ENCODE measurements at regions not wholly inside any gene's neighbourhood (a gene's known extent, or its start where the extent isn't known, plus 50 kb on each side); places are given as distances from the start of the nearest gene placed in this dataset.
"Not testable (repeated sequence)": the region's sequence is repeated elsewhere in the genome, so short reads cannot be mapped to it uniquely, and the experiment has no call there.

DNA sequence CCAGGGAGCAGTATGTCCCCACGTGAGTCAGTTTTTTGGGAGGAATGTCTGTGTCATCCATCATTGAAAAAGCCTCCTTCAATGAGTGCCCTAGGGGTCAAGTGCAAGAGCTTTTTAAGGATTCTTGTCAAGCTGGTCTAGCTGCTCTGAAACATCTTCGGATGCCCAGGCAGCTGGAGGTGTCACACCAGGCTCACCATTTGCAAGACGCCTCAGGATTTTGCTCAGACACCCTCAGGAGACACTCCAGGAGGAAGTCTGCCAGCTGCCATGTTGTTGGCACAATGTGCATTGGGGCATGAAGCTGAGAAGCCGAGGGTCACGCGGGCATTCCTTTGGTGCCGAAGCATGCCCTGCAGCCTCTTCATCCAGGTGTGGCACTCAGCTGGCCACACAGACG lies 111.1 kb upstream of the S1PR3 start:
- H2AFZ ChIP-seq (replicated peaks; ENCODE audit: low read length, poor library complexity), result no peak overlapping the region
- no peaks in the 10 kb centered on the region; the same call in 1 of the 2 replicates for H3K9me1 ChIP-seq (ENCODE audit: insufficient read depth, low read length)
- H3K27me3 ChIP-seq (ENCODE audit: control insufficient read depth, insufficient read depth, low read length), result no peaks in the 10 kb centered on the region
- in situ Hi-C loops (cut with MboI; ENCODE audit: low sequenced_read_pairs), result no loop called here
- no peak overlapping the region for H2BK5ac ChIP-seq (ENCODE audit: low read depth, low read length, poor library complexity, severe bottlenecking)
- H4K91ac ChIP-seq (ENCODE audit: insufficient read depth, low read depth, low read length), result no peak overlapping the region
- intact Hi-C loops (cut with micrococcal nuclease), result no loop called here
- H4K8ac ChIP-seq (ENCODE audit: low read depth in 2 of 2, low read length in 2 of 2), result no peak overlapping the region
- no TSS peak for BruUV-seq (replicated peaks)
- H3K36me3 ChIP-seq (ENCODE audit: control insufficient read depth, insufficient read depth, low read length), result no peaks in the 10 kb centered on the region
- no peaks in the 10 kb centered on the region for H4K20me1 ChIP-seq (ENCODE audit: insufficient read depth, low read length)
- H3K9me3 ChIP-seq (ENCODE audit: control insufficient read depth, insufficient read depth, low read length), result no peaks in the 10 kb centered on the region
- H3K18ac ChIP-seq (ENCODE audit: low read depth, low read length), result no peak overlapping the region
- TF ChIP-seq BHLHE40 (IDR thresholded peaks at IDR 0.05; ENCODE audit: low read depth, low read length), result no peak
- no peak for TF ChIP-seq POLR2A (IDR thresholded peaks at IDR 0.05; ENCODE audit: low read depth, low read length)
- TF ChIP-seq, protein P1, sequence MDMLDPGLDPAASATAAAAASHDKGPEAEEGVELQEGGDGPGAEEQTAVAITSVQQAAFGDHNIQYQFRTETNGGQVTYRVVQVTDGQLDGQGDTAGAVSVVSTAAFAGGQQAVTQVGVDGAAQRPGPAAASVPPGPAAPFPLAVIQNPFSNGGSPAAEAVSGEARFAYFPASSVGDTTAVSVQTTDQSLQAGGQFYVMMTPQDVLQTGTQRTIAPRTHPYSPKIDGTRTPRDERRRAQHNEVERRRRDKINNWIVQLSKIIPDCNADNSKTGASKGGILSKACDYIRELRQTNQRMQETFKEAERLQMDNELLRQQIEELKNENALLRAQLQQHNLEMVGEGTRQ (IDR thresholded peaks at IDR 0.05; ENCODE audit: low read depth, low read length), result no peak
- TF ChIP-seq MAZ (IDR thresholded peaks at IDR 0.05; ENCODE audit: borderline replicate concordance, low read depth, low read length), result no peak
- TF ChIP-seq MAFK (IDR thresholded peaks at IDR 0.05; ENCODE audit: low read depth, low read length), result no peak
- TF ChIP-seq RAD21 (IDR thresholded peaks at IDR 0.05; ENCODE audit: low read length), result no peak
- TF ChIP-seq FOS (IDR thresholded peaks at IDR 0.05; ENCODE audit: low read depth, low read length), result no peak
- TF ChIP-seq SMC3 (IDR thresholded peaks at IDR 0.05; ENCODE audit: low read depth, low read length), result no peak
- POLR2A ChIA-PET (ENCODE audit: unreplicated experiment), result no interaction called here
- H3K4me3 ChIP-seq (ENCODE audit: insufficient read depth, low read depth, low read length), result no peak overlapping the region
- H3K23ac ChIP-seq (ENCODE audit: low read depth, low read length), result no peak overlapping the region
- WGBS, 2 experiments (ENCODE audit: extremely low coverage in 2 of 2, insufficient read length in 1 of 2), result 73% methylated on average over 7 of the region's 8 CpGs; no CpG with 5 or more reads in 1 of the 2 experiments
- no peak overlapping the region for H2BK20ac ChIP-seq (ENCODE audit: low read depth, low read length)
- dilution Hi-C loops (cut with HindIII; ENCODE audit: low sequenced_read_pairs, unreplicated experiment), result no loop called here
- no peak overlapping the region for H3K14ac ChIP-seq (replicated peaks; ENCODE audit: low read depth, low read length)
- no peak overlapping the region for H2BK15ac ChIP-seq (ENCODE audit: low read depth, low read length)
- no peak overlapping the region for H3K4ac ChIP-seq (ENCODE audit: low read depth, low read length)
- H4K5ac ChIP-seq (ENCODE audit: low read depth, low read length), result no peak overlapping the region
- no peaks in the 10 kb centered on the region for H3K4me1 ChIP-seq (ENCODE audit: control insufficient read depth, insufficient read depth, low read length)
- H3K56ac ChIP-seq (ENCODE audit: extremely low read depth, insufficient read depth, low read length), result no peak overlapping the region
- DNase-seq (no peak), ATAC-seq (ENCODE audit: low read depth) (no peak)
- no peaks in the 10 kb centered on the region for H3K79me1 ChIP-seq (ENCODE audit: low read depth in 1 of 2, low read length in 2 of 2)
- H2AK9ac ChIP-seq (replicated peaks; ENCODE audit: low read depth, low read length, poor library complexity), result no peak overlapping the region
- H2BK120ac ChIP-seq (ENCODE audit: low read depth, low read length), result no peak overlapping the region
- H2AK5ac ChIP-seq (ENCODE audit: low read depth, low read length), result no peak overlapping the region; the same call in 1 of the 2 replicates
- CTCF ChIA-PET, result no interaction called here
- H3K27ac ChIP-seq (ENCODE audit: insufficient read depth, low read length), result no peak overlapping the region
- H3K9ac ChIP-seq (ENCODE audit: low read depth, low read length), result no peak overlapping the region
- H3K4me2 ChIP-seq (ENCODE audit: low read depth, low read length), result no peak overlapping the region

DNA sequence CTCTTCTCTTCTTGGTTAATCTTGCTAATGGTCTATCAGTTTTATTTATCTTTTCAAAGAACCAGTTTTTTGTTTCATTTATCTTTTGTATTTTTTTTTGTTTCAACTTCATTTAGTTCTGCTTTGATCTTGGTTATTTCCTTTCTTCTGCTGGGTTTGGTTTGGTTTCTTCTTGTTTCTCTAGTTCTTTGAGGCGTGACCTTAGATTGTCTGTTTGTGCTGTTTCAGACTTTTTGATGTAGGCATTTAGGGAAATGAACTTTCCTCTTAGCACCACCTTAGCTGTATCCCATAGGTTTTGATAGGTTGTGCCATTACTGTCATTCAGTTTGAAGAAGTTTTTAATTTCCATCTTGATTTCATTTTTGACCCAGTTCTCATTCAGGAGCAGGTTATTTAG lies 107.0 kb upstream of the S1PR3 start:
- H3K9ac ChIP-seq (ENCODE audit: low read depth, low read length); ATAC-seq (ENCODE audit: low read depth); H2BK20ac ChIP-seq (ENCODE audit: low read depth, low read length); H3K9me3 ChIP-seq (ENCODE audit: control insufficient read depth, insufficient read depth, low read length); H3K4me3 ChIP-seq (ENCODE audit: insufficient read depth, low read depth, low read length); dilution Hi-C loops (cut with HindIII; ENCODE audit: low sequenced_read_pairs, unreplicated experiment); H2AK5ac ChIP-seq (ENCODE audit: low read depth, low read length); BruUV-seq (replicated peaks); DNase-seq; intact Hi-C loops (cut with micrococcal nuclease); H3K9me1 ChIP-seq (ENCODE audit: insufficient read depth, low read length); H4K20me1 ChIP-seq (ENCODE audit: insufficient read depth, low read length); POLR2A ChIA-PET (ENCODE audit: unreplicated experiment); in situ Hi-C loops (cut with MboI; ENCODE audit: low sequenced_read_pairs); H3K36me3 ChIP-seq (ENCODE audit: control insufficient read depth, insufficient read depth, low read length); H3K23ac ChIP-seq (ENCODE audit: low read depth, low read length); H4K91ac ChIP-seq (ENCODE audit: insufficient read depth, low read depth, low read length); H3K14ac ChIP-seq (replicated peaks; ENCODE audit: low read depth, low read length); H2BK5ac ChIP-seq (ENCODE audit: low read depth, low read length, poor library complexity, severe bottlenecking); H2AK9ac ChIP-seq (replicated peaks; ENCODE audit: low read depth, low read length, poor library complexity); H3K27me3 ChIP-seq (ENCODE audit: control insufficient read depth, insufficient read depth, low read length); H4K8ac ChIP-seq (ENCODE audit: low read depth in 2 of 2, low read length in 2 of 2); H2BK120ac ChIP-seq (ENCODE audit: low read depth, low read length); H3K18ac ChIP-seq (ENCODE audit: low read depth, low read length); H3K4me2 ChIP-seq (ENCODE audit: low read depth, low read length); H2AFZ ChIP-seq (replicated peaks; ENCODE audit: low read length, poor library complexity); H2BK15ac ChIP-seq (ENCODE audit: low read depth, low read length); H3K27ac ChIP-seq (ENCODE audit: insufficient read depth, low read length); CTCF ChIA-PET; H3K56ac ChIP-seq (ENCODE audit: extremely low read depth, insufficient read depth, low read length); H4K5ac ChIP-seq (ENCODE audit: low read depth, low read length); H3K4me1 ChIP-seq (ENCODE audit: control insufficient read depth, insufficient read depth, low read length); H3K4ac ChIP-seq (ENCODE audit: low read depth, low read length); H3K79me1 ChIP-seq (ENCODE audit: low read depth in 1 of 2, low read length in 2 of 2): not testable (repeated sequence)
- no CpG with 5 or more reads among the region's 1 CpG for WGBS, 2 experiments (ENCODE audit: extremely low coverage in 2 of 2, insufficient read length in 1 of 2)

Measured in IMR-90 (cell line).